GM12878 (cell line): ENCODE measurements at regions not wholly inside any gene's neighbourhood (a gene's known extent, or its start where the extent isn't known, plus 50 kb on each side); places are given as distances from the start of the nearest gene placed in this dataset.

Experiments
- ATAC-seq: fragments of 200-7000 bp; cut with Tn5 transposase; 3 replicates; pipeline ENCODE4 v1.9.1; 2020; ENCODE audit warnings: mild to moderate bottlenecking, moderate library complexity
- BruUV-seq: library from RNA; stranded (reverse); fragments of 400-500 nt; replicated peaks from 2 replicates; lab custom pipeline; 2021; lab: Mats Ljungman, UMichigan
- CTCF ChIA-PET: fragments of 300-600 bp; sonication (Branson Sonifier 250); formaldehyde crosslinking; extraction: SDS; loops from one replicate; lab custom pipeline; 2021; ENCODE audit warnings: inconsistent platforms; lab: Yijun Ruan, JAX
- POLR2A ChIA-PET: fragments of 350-600 bp; formaldehyde crosslinking; extraction: SDS; loops from one replicate; lab custom pipeline; 2021; ENCODE audit warnings: inconsistent platforms; lab: Charles Lee
- RAD21 ChIA-PET: fragments of 300-600 bp; sonication (Branson Sonifier 250); formaldehyde crosslinking; loops from one replicate; lab custom pipeline; 2023; ENCODE audit warnings: antibody characterized with exemption; ENCODE audit not compliant: unreplicated experiment; lab: Charles Lee
- SMC1A ChIA-PET: fragments of 300-600 bp; sonication (Branson Sonifier 250); formaldehyde crosslinking; loops from one replicate; lab custom pipeline; 2023; ENCODE audit not compliant: unreplicated experiment, uncharacterized antibody; lab: Charles Lee
- DNase-seq: peaks from one replicate; pipeline ENCODE4 v3.0.0-alpha.2; 2011; ENCODE audit warnings: low read depth, low spot score
- FAIRE-seq: peaks from 3 replicates; lab custom pipeline; 2011; peaks lifted over from hg19 to GRCh38; lab: Jason Lieb, UNC
- H2AFZ ChIP-seq: 2 replicates; pipeline ENCODE4 v1.6.0; 2011; ENCODE audit warnings: low read depth, low read length, control low read depth; ENCODE audit not compliant: control insufficient read depth
- H3K27ac ChIP-seq: 2 replicates; pipeline ENCODE4 v1.5.1; 2011; ENCODE audit warnings: control low read depth; ENCODE audit not compliant: control insufficient read depth, insufficient read depth
- H3K27me3 ChIP-seq, 2 experiments: replicated peaks in 1 of 2; 2 replicates each; pipeline versions ENCODE4 v1.6.0 to v1.6.1; 2011; ENCODE audit warnings: low read length in 1 of 2; ENCODE audit not compliant: control insufficient read depth in 2 of 2, insufficient read depth in 2 of 2
- H3K36me3 ChIP-seq, 2 experiments: 2 replicates each; pipeline ENCODE4 v1.5.1; 2011; ENCODE audit warnings: low read length in 1 of 2; ENCODE audit not compliant: control insufficient read depth in 2 of 2, insufficient read depth in 2 of 2
- H3K4me1 ChIP-seq: 2 replicates; pipeline ENCODE4 v1.6.1; 2011; ENCODE audit warnings: mild to moderate bottlenecking, low read length, moderate library complexity, mixed read lengths; ENCODE audit not compliant: control insufficient read depth, insufficient read depth
- H3K4me2 ChIP-seq: 2 replicates; pipeline ENCODE4 v1.6.0; 2011; ENCODE audit warnings: control low read depth; ENCODE audit not compliant: control insufficient read depth, insufficient read depth
- H3K4me3 ChIP-seq: fragments of 200-600 bp; sonication (generic); 2 replicates; pipeline ENCODE4 v1.5.1; 2016
- H3K79me2 ChIP-seq: 2 replicates; pipeline ENCODE4 v1.6.0; 2011; ENCODE audit warnings: low read length; ENCODE audit not compliant: control insufficient read depth, insufficient read depth
- H3K9ac ChIP-seq: 2 replicates; pipeline ENCODE4 v1.8.0; 2011; ENCODE audit warnings: low read length, control low read depth, mixed read lengths; ENCODE audit not compliant: control insufficient read depth, insufficient read depth
- H3K9me3 ChIP-seq: replicated peaks from 3 replicates; pipeline ENCODE4 v1.5.1; 2011; ENCODE audit warnings: mild to moderate bottlenecking, low read length; ENCODE audit not compliant: control insufficient read depth, insufficient read depth
- H4K20me1 ChIP-seq: 2 replicates; pipeline ENCODE4 v1.6.0; 2011; ENCODE audit not compliant: control insufficient read depth, insufficient read depth
- BRCA1 ChIP-seq: IDR thresholded peaks from 2 replicates; pipeline ENCODE4 v1.6.1; 2011; ENCODE audit warnings: low read depth, low read length, improper control_type of control experiment
- CREB1 ChIP-seq: IDR thresholded peaks from 2 replicates; pipeline ENCODE4 v1.6.1; 2012; ENCODE audit warnings: low read depth, mild to moderate bottlenecking, inconsistent platforms
- E2F4 ChIP-seq: IDR thresholded peaks from 2 replicates; pipeline ENCODE4 v1.6.1; 2012; ENCODE audit warnings: low read depth, low read length, improper control_type of control experiment
- IRF4 ChIP-seq: IDR thresholded peaks from 2 replicates; pipeline ENCODE4 v1.6.1; 2011; ENCODE audit warnings: low read depth, low read length
- MLLT1 ChIP-seq: fragments of 450-650 bp; IDR thresholded peaks from 2 replicates; pipeline ENCODE4 v1.6.1; 2016; ENCODE audit warnings: mild to moderate bottlenecking
- RB1 ChIP-seq: fragments of 450-650 bp; formaldehyde crosslinking; IDR thresholded peaks from 2 replicates; pipeline ENCODE4 v1.6.1; 2017; ENCODE audit warnings: mild to moderate bottlenecking, borderline replicate concordance
- SIN3A ChIP-seq: IDR thresholded peaks from 2 replicates; pipeline ENCODE4 v1.6.1; 2012; ENCODE audit warnings: low read depth, low read length, improper control_type of control experiment
- SIX5 ChIP-seq: IDR thresholded peaks from 2 replicates; pipeline ENCODE4 v1.6.1; 2011; ENCODE audit warnings: mild to moderate bottlenecking, low read depth, low read length, moderate library complexity; ENCODE audit not compliant: severe bottlenecking
- ZNF687 ChIP-seq: fragments of 450-650 bp; IDR thresholded peaks from 2 replicates; pipeline ENCODE4 v1.6.1; 2017; ENCODE audit warnings: mild to moderate bottlenecking, moderate library complexity
- WGBS: methylation state at CpG from one replicate; pipeline ENCODE4 v1.1.6; 2016; ENCODE audit warnings: low lambda C conversion rate; ENCODE audit not compliant: insufficient replicate concordance, insufficient coverage; ENCODE audit errors: missing lambda C conversion rate; 5-methylcytosine and 5-hydroxymethylcytosine counted together
- in situ Hi-C: fragments of 300-500 bp; cut with MboI; formaldehyde crosslinking; loops from 9 replicates; pipeline ENCODE4 v1.14.3; 2018; ENCODE audit warnings: mixed read lengths
- intact Hi-C: fragments of 100-400 bp; cut with micrococcal nuclease; formaldehyde crosslinking; loops from one replicate; pipeline ENCODE4 v1.14.2; 2022; ENCODE audit not compliant: unreplicated experiment
- TF ChIP-seq, protein P1 (sequence below): fragments of 150-350 bp; IDR thresholded peaks from 2 replicates; pipeline ENCODE4 v1.6.1; 2014; ENCODE audit warnings: mild to moderate bottlenecking, low read depth, low read length

GRCh38 chr16:5735444-5735843 lies 637.8 kb upstream of the EEF2KMT start:
- in situ Hi-C loops, result no loop called here
- no peak for DNase-seq
- Histone ChIP-seq H3K27ac (no peak overlapping the region), H3K4me1 (no peaks in the 10 kb centered on the region), H3K4me2 (no peak overlapping the region), H3K79me2 (no peaks in the 10 kb centered on the region), H3K4me3 (no peak overlapping the region), H3K9me3 (no peaks in the 10 kb centered on the region; the same call in 2 of the 3 replicates), H3K9ac (no peak overlapping the region), H3K27me3 (no peaks in the 10 kb centered on the region), H3K36me3 (no peaks in the 10 kb centered on the region), H2AFZ (no peak overlapping the region), H4K20me1 (no peaks in the 10 kb centered on the region)
- TF ChIP-seq MLLT1, result no peak
- TF ChIP-seq SIN3A, result no peak
- no peak for TF ChIP-seq RB1
- no peak for TF ChIP-seq BRCA1
- no peak for TF ChIP-seq SIX5
- TF ChIP-seq CREB1, result no peak
- TF ChIP-seq IRF4, result no peak
- TF ChIP-seq, protein P1, sequence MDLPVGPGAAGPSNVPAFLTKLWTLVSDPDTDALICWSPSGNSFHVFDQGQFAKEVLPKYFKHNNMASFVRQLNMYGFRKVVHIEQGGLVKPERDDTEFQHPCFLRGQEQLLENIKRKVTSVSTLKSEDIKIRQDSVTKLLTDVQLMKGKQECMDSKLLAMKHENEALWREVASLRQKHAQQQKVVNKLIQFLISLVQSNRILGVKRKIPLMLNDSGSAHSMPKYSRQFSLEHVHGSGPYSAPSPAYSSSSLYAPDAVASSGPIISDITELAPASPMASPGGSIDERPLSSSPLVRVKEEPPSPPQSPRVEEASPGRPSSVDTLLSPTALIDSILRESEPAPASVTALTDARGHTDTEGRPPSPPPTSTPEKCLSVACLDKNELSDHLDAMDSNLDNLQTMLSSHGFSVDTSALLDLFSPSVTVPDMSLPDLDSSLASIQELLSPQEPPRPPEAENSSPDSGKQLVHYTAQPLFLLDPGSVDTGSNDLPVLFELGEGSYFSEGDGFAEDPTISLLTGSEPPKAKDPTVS, result no peak
- TF ChIP-seq E2F4, result no peak
- no peak for TF ChIP-seq ZNF687
- no peak for ATAC-seq
- no TSS peak for BruUV-seq
- WGBS, result 46% methylated on average over 8 of the region's 12 CpGs
- POLR2A ChIA-PET, result no interaction called here
- SMC1A ChIA-PET, result no interaction called here
- RAD21 ChIA-PET, result no interaction called here
- CTCF ChIA-PET, result no interaction called here
- intact Hi-C loops, result no loop called here
- no peak for FAIRE-seq
